K562 (cell line): ENCODE measurements at regions not wholly inside any gene's neighbourhood (a gene's known extent, or its start where the extent isn't known, plus 50 kb on each side); places are given as distances from the start of the nearest gene placed in this dataset.

Source experiments
- CTCFL ChIP-seq: IDR thresholded peaks from 2 replicates; pipeline ENCODE4 v1.6.1; 2011; ENCODE audit warnings: borderline replicate concordance, low read depth, mild to moderate bottlenecking, moderate library complexity, low read length; ENCODE audit not compliant: insufficient read depth, poor library complexity, severe bottlenecking
- LEF1 ChIP-seq: fragments of 450-650 bp; IDR thresholded peaks from 2 replicates; pipeline ENCODE4 v1.6.1; 2016; ENCODE audit warnings: mild to moderate bottlenecking
- RAD21 ChIP-seq, 2 experiments: fragments of 250-450 bp in 1 of 2; fragments of 450-650 bp in 1 of 2; sonication (Bioruptor Pico) in 1 of 2; formaldehyde crosslinking in 1 of 2; IDR thresholded peaks in 1 of 2; conservative IDR thresholded peaks in 1 of 2; 2 replicates each; pipeline versions ENCODE4 v1.4.0 to v1.8.0; 2020 to 2022; ENCODE audit warnings: mild to moderate bottlenecking in 2 of 2, moderate library complexity in 1 of 2
- REST ChIP-seq, 2 experiments: fragments of 450-650 bp; formaldehyde crosslinking in 1 of 2; IDR thresholded peaks; 2 replicates each; pipeline versions ENCODE4 v1.4.0 to v1.6.1; 2014 to 2020; ENCODE audit warnings: mild to moderate bottlenecking in 2 of 2, borderline replicate concordance in 1 of 2, low read depth in 1 of 2
- RFX7 ChIP-seq: fragments of 250-450 bp; sonication (Bioruptor Pico); IDR thresholded peaks from 2 replicates; pipeline ENCODE4 v1.5.1; 2021; ENCODE audit warnings: mild to moderate bottlenecking
- SMARCE1 ChIP-seq: fragments of 450-650 bp; IDR thresholded peaks from 2 replicates; pipeline ENCODE4 v1.7.1; 2016; ENCODE audit warnings: mild to moderate bottlenecking
- SMC3 ChIP-seq: conservative IDR thresholded peaks from 2 replicates; pipeline ENCODE4 v1.6.1; 2011; ENCODE audit warnings: low read depth, low read length, improper control_type of control experiment; ENCODE audit not compliant: insufficient read depth
- STAG1 ChIP-seq: sonication (generic); formaldehyde crosslinking; IDR thresholded peaks from 2 replicates; pipeline ENCODE4 v1.5.0; 2020; ENCODE audit warnings: missing genetic modification reagents, borderline replicate concordance
- ZNF232 ChIP-seq: sonication (generic); formaldehyde crosslinking; IDR thresholded peaks from 2 replicates; pipeline ENCODE4 v1.8.0; 2022; ENCODE audit warnings: mild to moderate bottlenecking, missing genetic modification reagents
- ZNF311 ChIP-seq: fragments of 250-450 bp; sonication (Bioruptor Pico); IDR thresholded peaks from 2 replicates; pipeline ENCODE4 v1.4.0; 2020; ENCODE audit warnings: mild to moderate bottlenecking, moderate library complexity
- TF ChIP-seq, protein P1 (sequence below): fragments of 450-650 bp; formaldehyde crosslinking; IDR thresholded peaks from 2 replicates; pipeline ENCODE4 v1.4.0; 2020; ENCODE audit warnings: mild to moderate bottlenecking, moderate library complexity

DNA sequence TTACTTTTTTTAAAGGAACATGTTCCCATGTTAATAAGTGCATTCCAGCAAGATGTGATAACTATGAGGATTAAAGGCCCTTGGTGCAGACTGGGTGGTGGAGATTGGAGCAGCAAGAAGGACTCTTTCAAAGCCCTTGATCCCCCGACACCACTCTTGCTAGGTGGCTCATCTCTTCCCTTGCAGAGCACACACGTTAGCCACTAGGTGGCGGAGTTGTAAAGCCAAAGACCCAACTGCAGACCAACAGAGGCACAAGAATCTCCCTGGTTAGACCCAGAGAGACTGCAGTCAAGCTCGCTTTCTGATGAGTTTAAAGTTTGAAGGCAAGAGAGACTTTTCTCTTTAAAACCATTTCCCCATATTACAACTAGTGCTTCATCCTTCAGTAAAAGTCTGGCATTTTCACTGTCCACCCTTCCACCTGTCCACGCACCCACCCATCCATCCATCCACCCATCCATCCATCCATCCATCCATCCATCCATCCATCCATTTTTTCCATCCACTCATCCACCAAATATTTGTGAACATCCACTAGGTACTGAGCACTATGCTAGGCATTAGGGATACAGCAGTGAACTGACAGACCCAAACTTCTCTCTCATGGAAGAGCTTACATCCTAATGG lies 226.9 kb downstream of the MSX2 start (continued):
- TF ChIP-seq, protein P1, sequence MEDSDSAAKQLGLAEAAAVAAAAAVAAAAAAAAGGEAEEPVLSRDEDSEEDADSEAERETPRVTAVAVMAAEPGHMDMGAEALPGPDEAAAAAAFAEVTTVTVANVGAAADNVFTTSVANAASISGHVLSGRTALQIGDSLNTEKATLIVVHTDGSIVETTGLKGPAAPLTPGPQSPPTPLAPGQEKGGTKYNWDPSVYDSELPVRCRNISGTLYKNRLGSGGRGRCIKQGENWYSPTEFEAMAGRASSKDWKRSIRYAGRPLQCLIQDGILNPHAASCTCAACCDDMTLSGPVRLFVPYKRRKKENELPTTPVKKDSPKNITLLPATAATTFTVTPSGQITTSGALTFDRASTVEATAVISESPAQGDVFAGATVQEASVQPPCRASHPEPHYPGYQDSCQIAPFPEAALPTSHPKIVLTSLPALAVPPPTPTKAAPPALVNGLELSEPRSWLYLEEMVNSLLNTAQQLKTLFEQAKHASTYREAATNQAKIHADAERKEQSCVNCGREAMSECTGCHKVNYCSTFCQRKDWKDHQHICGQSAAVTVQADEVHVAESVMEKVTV (CRISPR knock-in tag): peak; percentile 85
- TF ChIP-seq ZNF232 (CRISPR knock-in tag): no peak
- peak; percentile 11 for TF ChIP-seq CTCFL
- no peak for TF ChIP-seq RFX7 (CRISPR knock-in tag)
- no peak for TF ChIP-seq ZNF311
- TF ChIP-seq SMC3: peak; percentile 82
- no peak for TF ChIP-seq SMARCE1
- peak; percentile 79 for TF ChIP-seq REST (IDR thresholded peaks at IDR 0.05; ENCODE audit: borderline replicate concordance)
- TF ChIP-seq REST (CRISPR knock-in tag; IDR thresholded peaks at IDR 0.05; ENCODE audit: low read depth): no peak
- TF ChIP-seq STAG1 (CRISPR knock-in tag): peak; percentile 47; the same call in 1 of the 2 replicates
- TF ChIP-seq LEF1: no peak
- peak; percentile 87 to 89 for TF ChIP-seq RAD21 (CRISPR knock-in tag; conservative IDR thresholded peaks at IDR 0.05 in 1 of 2, IDR thresholded peaks at IDR 0.05 in 1 of 2)
